H9 (cell line): ENCODE measurements at regions not wholly inside any gene's neighbourhood (a gene's known extent, or its start where the extent isn't known, plus 50 kb on each side); places are given as distances from the start of the nearest gene placed in this dataset.

ENCODE experiments used
- DNase-seq: peaks from one replicate; pipeline ENCODE4 v3.0.0-alpha.2; 2017
- H2AFZ ChIP-seq: one replicate; pipeline ENCODE4 v1.6.1; 2013; ENCODE audit warnings: mild to moderate bottlenecking, low read length, control low read depth, moderate library complexity
- H2AK5ac ChIP-seq: 2 replicates; pipeline ENCODE4 v1.6.1; 2013; ENCODE audit warnings: low read length, control low read depth, mixed read lengths; ENCODE audit not compliant: insufficient read length
- H2BK120ac ChIP-seq: one replicate; pipeline ENCODE4 v1.6.1; 2013; ENCODE audit warnings: low read depth, mild to moderate bottlenecking, low read length, control low read depth, inconsistent platforms; ENCODE audit not compliant: poor library complexity, severe bottlenecking
- H2BK12ac ChIP-seq: 2 replicates; pipeline ENCODE4 v1.6.1; 2013; ENCODE audit warnings: low read length, control low read depth, mixed read lengths, low read depth; ENCODE audit not compliant: insufficient read length
- H2BK15ac ChIP-seq: 2 replicates; pipeline ENCODE4 v1.6.1; 2013; ENCODE audit warnings: low read depth, low read length, control low read depth
- H2BK20ac ChIP-seq: one replicate; pipeline ENCODE4 v1.6.1; 2013; ENCODE audit warnings: low read depth, mild to moderate bottlenecking, low read length, control low read depth, inconsistent platforms; ENCODE audit not compliant: poor library complexity, severe bottlenecking
- H2BK5ac ChIP-seq: 2 replicates; pipeline ENCODE4 v1.6.1; 2013; ENCODE audit warnings: low read length, control low read depth, mixed read lengths; ENCODE audit not compliant: insufficient read length
- H3K14ac ChIP-seq: 2 replicates; pipeline ENCODE4 v1.6.1; 2013; ENCODE audit warnings: low read length, control low read depth; ENCODE audit not compliant: insufficient read depth
- H3K18ac ChIP-seq: 2 replicates; pipeline ENCODE4 v1.6.1; 2013; ENCODE audit warnings: low read depth, mild to moderate bottlenecking, mixed read lengths, low read length, control low read depth; ENCODE audit not compliant: insufficient read length
- H3K23ac ChIP-seq: 2 replicates; pipeline ENCODE4 v1.6.1; 2013; ENCODE audit warnings: low read length, control low read depth, mixed read lengths, low read depth; ENCODE audit not compliant: insufficient read length
- H3K23me2 ChIP-seq: 2 replicates; pipeline ENCODE4 v1.6.1; 2013; ENCODE audit warnings: low read depth, mild to moderate bottlenecking, mixed read lengths, low read length, control low read depth; ENCODE audit not compliant: insufficient read length, poor library complexity, severe bottlenecking
- H3K27ac ChIP-seq: 2 replicates; pipeline ENCODE4 v1.5.1; 2013; ENCODE audit warnings: low read length, control low read depth, mixed read lengths, low read depth; ENCODE audit not compliant: insufficient read length
- H3K27me3 ChIP-seq: 2 replicates; pipeline ENCODE4 v1.6.1; 2013; ENCODE audit warnings: low read length, control low read depth, inconsistent platforms; ENCODE audit not compliant: insufficient read depth
- H3K4ac ChIP-seq: 2 replicates; pipeline ENCODE4 v1.6.1; 2013; ENCODE audit warnings: low read depth, mild to moderate bottlenecking, control low read depth, inconsistent platforms, low read length, moderate library complexity
- H3K4me1 ChIP-seq: 2 replicates; pipeline ENCODE4 v1.6.1; 2013; ENCODE audit warnings: low read length, control low read depth, inconsistent platforms; ENCODE audit not compliant: insufficient read depth
- H3K4me2 ChIP-seq: 2 replicates; pipeline ENCODE4 v1.6.1; 2013; ENCODE audit warnings: low read length, control low read depth, mixed read lengths; ENCODE audit not compliant: insufficient read length, insufficient read depth
- H3K56ac ChIP-seq: 2 replicates; pipeline ENCODE4 v1.6.1; 2013; ENCODE audit warnings: low read depth, mild to moderate bottlenecking, mixed read lengths, low read length, control low read depth; ENCODE audit not compliant: insufficient read length
- H3K79me1 ChIP-seq: 2 replicates; pipeline ENCODE4 v1.6.1; 2013; ENCODE audit warnings: low read depth, mild to moderate bottlenecking, moderate library complexity, low read length, control low read depth, inconsistent platforms; ENCODE audit not compliant: insufficient read depth, poor library complexity, severe bottlenecking
- H3K79me2 ChIP-seq: 2 replicates; pipeline ENCODE4 v1.6.1; 2013; ENCODE audit warnings: low read length, control low read depth, inconsistent platforms; ENCODE audit not compliant: insufficient read depth
- H3K9ac ChIP-seq: 2 replicates; pipeline ENCODE4 v1.6.1; 2013; ENCODE audit warnings: low read length, control low read depth, mixed read lengths; ENCODE audit not compliant: insufficient read length; ENCODE audit errors: extremely low read depth
- H3K9me3 ChIP-seq: one replicate; pipeline ENCODE4 v1.6.1; 2013; ENCODE audit warnings: low read depth, low read length, inconsistent platforms; ENCODE audit not compliant: control insufficient read depth
- H3T11ph ChIP-seq: one replicate; pipeline ENCODE4 v1.6.1; 2013; ENCODE audit warnings: mild to moderate bottlenecking, low read length, control low read depth, inconsistent platforms
- H4K20me1 ChIP-seq: one replicate; pipeline ENCODE4 v1.6.1; 2013; ENCODE audit not compliant: control insufficient read depth, insufficient read length, insufficient read depth
- H4K5ac ChIP-seq: 2 replicates; pipeline ENCODE4 v1.6.1; 2013; ENCODE audit warnings: low read depth, mild to moderate bottlenecking, mixed read lengths, low read length, control low read depth; ENCODE audit not compliant: insufficient read length
- H4K8ac ChIP-seq: replicated peaks from 2 replicates; pipeline ENCODE4 v1.6.1; 2013; ENCODE audit warnings: low read length, control low read depth, mixed read lengths, low read depth; ENCODE audit not compliant: insufficient read length
- H4K91ac ChIP-seq: 2 replicates; pipeline ENCODE4 v1.6.1; 2013; ENCODE audit warnings: low read depth, mild to moderate bottlenecking, moderate library complexity, mixed read lengths, low read length, control low read depth; ENCODE audit not compliant: insufficient read length
- H3K27ac Mint-ChIP-seq, 3 experiments: 2 replicates in 2 of 3; 3 replicates in 1 of 3; pipeline ENCODE4 v1.8.0; 2020 to 2021; ENCODE audit warnings: mixed read lengths in 3 of 3, mild to moderate bottlenecking in 1 of 3, moderate library complexity in 1 of 3
- H3K27me3 Mint-ChIP-seq: 2 replicates; pipeline ENCODE4 v1.8.0; 2021; ENCODE audit warnings: low read depth, mild to moderate bottlenecking, moderate library complexity, mixed read lengths
- H3K36me3 Mint-ChIP-seq, 3 experiments: 2 replicates in 2 of 3; 3 replicates in 1 of 3; pipeline ENCODE4 v1.8.0; 2020 to 2021; ENCODE audit warnings: low read depth in 3 of 3, mixed read lengths in 3 of 3; ENCODE audit not compliant: insufficient read depth in 1 of 3
- H3K4me1 Mint-ChIP-seq, 2 experiments: 2 replicates each; pipeline ENCODE4 v1.8.0; 2020; ENCODE audit warnings: mixed read lengths in 2 of 2
- H3K4me3 Mint-ChIP-seq, 2 experiments: 2 replicates in 1 of 2; 3 replicates in 1 of 2; pipeline ENCODE4 v1.8.0; 2020 to 2021; ENCODE audit warnings: mild to moderate bottlenecking in 2 of 2, mixed read lengths in 2 of 2, moderate library complexity in 1 of 2
- H3K9me3 Mint-ChIP-seq, 2 experiments: 2 replicates in 1 of 2; 3 replicates in 1 of 2; pipeline ENCODE4 v1.8.0; 2020; ENCODE audit warnings: mild to moderate bottlenecking in 2 of 2, mixed read lengths in 2 of 2, moderate library complexity in 1 of 2
- CTCF ChIP-seq: fragments of 200-600 bp; sonication (generic); conservative IDR thresholded peaks from 3 replicates; pipeline ENCODE4 v1.8.0; 2021; ENCODE audit warnings: antibody characterized with exemption, mild to moderate bottlenecking
- WGBS: extraction: QIAGEN DNeasy Blood & Tissue Kit; methylation state at CpG from one replicate; pipeline ENCODE4 v1.1.7; 2013; ENCODE audit warnings: missing lambda C conversion rate, low lambda C conversion rate, mixed read lengths; ENCODE audit not compliant: insufficient read length; ENCODE audit errors: extremely low coverage; 5-methylcytosine and 5-hydroxymethylcytosine counted together

GRCh38 chr2:21382701-21383520 is 259.1 kb downstream of the TDRD15 start:
- Histone ChIP-seq H2BK12ac (no peak overlapping the region), H3K9me3 (no peaks in the 10 kb centered on the region), H2BK15ac (no peak overlapping the region), H3K4me1 (no peaks in the 10 kb centered on the region; the same call in 1 of the 2 replicates), H4K5ac (no peak overlapping the region), H4K20me1 (no peaks in the 10 kb centered on the region), H3K4me2 (no peak overlapping the region), H3K79me2 (no peaks in the 10 kb centered on the region), H3K4ac (no peak overlapping the region), H3K9ac (no peak overlapping the region), H3K79me1 (no peaks in the 10 kb centered on the region), H3K27ac (no peak overlapping the region), H3K27me3 (no peaks in the 10 kb centered on the region), H3K23ac (no peak overlapping the region), H3K23me2 (no peaks in the 10 kb centered on the region), H2AFZ (no peak overlapping the region), H4K91ac (no peak overlapping the region), H3K14ac (no peak overlapping the region), H2BK5ac (no peak overlapping the region), H3T11ph (no peak overlapping the region), H2BK120ac (no peak overlapping the region), H3K56ac (no peak overlapping the region), H4K8ac (no peak overlapping the region), H2BK20ac (no peak overlapping the region), H3K18ac (no peak overlapping the region), H2AK5ac (no peak overlapping the region)
- TF ChIP-seq CTCF, result no peak
- Mint-ChIP-seq H3K27me3 (no peaks in the 10 kb centered on the region), H3K4me1 (peaks cover 0 to 5% of the 10 kb centered on the region in 2 experiments; a peak in 1 of 4 replicates), H3K36me3 (peaks cover 0 to 3% (median 0%) of the 10 kb centered on the region in 3 experiments; a peak in 2 of 7 replicates), H3K27ac (no peak overlapping the region), H3K4me3 (no peak overlapping the region), H3K9me3 (peaks cover 4 to 6% of the 10 kb centered on the region in 2 experiments; a peak in 2 of 5 replicates)
- WGBS, result no CpG with 5 or more reads among the region's 5 CpGs
- DNase-seq, result no peak
